ENCODE measurements at regions not wholly inside any gene's neighbourhood (a gene's known extent, or its start where the extent isn't known, plus 50 kb on each side); places are given as distances from the start of the nearest gene placed in this dataset.

GRCh38 chr21:32119389-32119788 lies 159.5 kb downstream of the MIS18A start:
- TF ChIP-seq EZH2 (IDR thresholded peaks at IDR 0.05; ENCODE audit: borderline replicate concordance, insufficient read depth, low read depth, low read length, poor library complexity, severe bottlenecking) (no peak), CTCF (IDR thresholded peaks at IDR 0.05) (no peak)
